Natural killer cell (primary cell): ENCODE measurements at regions not wholly inside any gene's neighbourhood (a gene's known extent, or its start where the extent isn't known, plus 50 kb on each side); places are given as distances from the start of the nearest gene placed in this dataset.

ENCODE experiments used
- ATAC-seq, 3 donors: fragments of 150-1000 bp in 2 of 3; fragments of 200-7000 bp in 1 of 3; cut with Tn5 transposase; 1 replicate in 1 of 3; 2 replicates in 2 of 3; pipeline ENCODE4 v1.10.0; 2021; ENCODE audit warnings: mild to moderate bottlenecking in 2 of 3, moderate library complexity in 2 of 3
- DNase-seq, 2 donors: peaks; one replicate each; pipeline versions ENCODE4 v3.0.0 to v3.0.0-alpha.2; 2013 to 2021; ENCODE audit warnings: mixed read lengths in 1 of 2
- H3K27ac ChIP-seq: one replicate; pipeline ENCODE4 v1.5.1; 2013; ENCODE audit warnings: mild to moderate bottlenecking, low read length
- H3K27me3 ChIP-seq: one replicate; pipeline ENCODE4 v1.6.1; 2013; ENCODE audit warnings: low read length; ENCODE audit not compliant: control insufficient read depth, insufficient read depth
- H3K36me3 ChIP-seq: one replicate; pipeline ENCODE4 v1.6.1; 2013; ENCODE audit warnings: low read length; ENCODE audit not compliant: control insufficient read depth, insufficient read depth
- H3K4me1 ChIP-seq: one replicate; pipeline ENCODE4 v1.6.1; 2013; ENCODE audit warnings: low read length; ENCODE audit not compliant: control insufficient read depth, insufficient read depth
- H3K4me3 ChIP-seq: one replicate; pipeline ENCODE4 v1.5.1; 2013; ENCODE audit warnings: low read length
- H3K9me3 ChIP-seq: one replicate; pipeline ENCODE4 v1.6.1; 2013; ENCODE audit warnings: low read length; ENCODE audit not compliant: control insufficient read depth, insufficient read depth
- H3K27ac Mint-ChIP-seq, 2 donors: one replicate each; pipeline ENCODE4 v1.8.0; 2022; ENCODE audit warnings: mild to moderate bottlenecking in 2 of 2, mixed read lengths in 2 of 2, moderate library complexity in 1 of 2
- H3K27me3 Mint-ChIP-seq, 2 donors: one replicate each; pipeline ENCODE4 v1.8.0; 2022; ENCODE audit warnings: low read depth in 2 of 2, mixed read lengths in 2 of 2
- H3K36me3 Mint-ChIP-seq: one replicate; pipeline ENCODE4 v1.8.0; 2022; ENCODE audit warnings: mixed read lengths
- H3K4me1 Mint-ChIP-seq, 2 donors: one replicate each; pipeline ENCODE4 v1.8.0; 2022; ENCODE audit warnings: mixed read lengths in 2 of 2
- H3K4me3 Mint-ChIP-seq: one replicate; pipeline ENCODE4 v1.8.0; 2022; ENCODE audit warnings: mild to moderate bottlenecking, moderate library complexity, mixed read lengths
- H3K9me3 Mint-ChIP-seq, 2 donors: one replicate each; pipeline ENCODE4 v1.8.0; 2022; ENCODE audit warnings: mixed read lengths in 2 of 2
- CTCF ChIP-seq: fragments of 200-600 bp; IDR thresholded peaks from one replicate; pipeline ENCODE4 v1.8.0; 2022; ENCODE audit warnings: antibody characterized with exemption
- WGBS: methylation state at CpG from one replicate; pipeline ENCODE4 v1.1.7; 2013; ENCODE audit warnings: missing lambda C conversion rate; ENCODE audit not compliant: insufficient coverage; 5-methylcytosine and 5-hydroxymethylcytosine counted together
- intact Hi-C: fragments of 100-400 bp; cut with micrococcal nuclease; formaldehyde crosslinking; loops from one replicate; pipeline ENCODE4 v1.14.2; 2022

GRCh38 chr1:219071209-219071608, 102.5 kb upstream of the LYPLAL1 start:
- Mint-ChIP-seq H3K27ac (no peak overlapping the region), H3K4me1 (no peaks in the 10 kb centered on the region), H3K9me3 (peaks cover 11 to 13% of the 10 kb centered on the region in 2 donors), H3K27me3 (no peaks in the 10 kb centered on the region), H3K36me3 (no peaks in the 10 kb centered on the region), H3K4me3 (no peak overlapping the region)
- Histone ChIP-seq H3K27me3 (no peaks in the 10 kb centered on the region), H3K4me3 (no peak overlapping the region), H3K9me3 (no peaks in the 10 kb centered on the region), H3K27ac (no peak overlapping the region), H3K4me1 (no peaks in the 10 kb centered on the region), H3K36me3 (no peaks in the 10 kb centered on the region)
- ATAC-seq: no peak
- DNase-seq: no peak
- intact Hi-C loops: no loop called here
- no peak for TF ChIP-seq CTCF
- WGBS: 79% methylated on average over 4 of the region's 4 CpGs

- DNase-seq: no peak
- WGBS: 86% methylated on average over 4 of the region's 5 CpGs
- H3K36me3 Mint-ChIP-seq: no peaks in the 10 kb centered on the region
These were observed 101.3 kb upstream of the LYPLAL1 start for GRCh38 chr1:219072329-219072728.

GRCh38 chr1:219074084-219074728, 99.5 kb upstream of the LYPLAL1 start:
- Mint-ChIP-seq H3K36me3 (no peaks in the 10 kb centered on the region), H3K27ac (no peak overlapping the region), H3K9me3 (peaks cover 15 to 16% of the 10 kb centered on the region in 2 donors), H3K27me3 (no peaks in the 10 kb centered on the region), H3K4me1 (no peaks in the 10 kb centered on the region), H3K4me3 (no peak overlapping the region)
- no peak for TF ChIP-seq CTCF
- no peaks in the 10 kb centered on the region for H3K4me1 ChIP-seq
- no peaks in the 10 kb centered on the region for H3K9me3 ChIP-seq
- 93% methylated on average over 4 of the region's 5 CpGs for WGBS
- no peak overlapping the region for H3K27ac ChIP-seq
- H3K36me3 ChIP-seq: no peaks in the 10 kb centered on the region
- no peak overlapping the region for H3K4me3 ChIP-seq
- no peaks in the 10 kb centered on the region for H3K27me3 ChIP-seq
- intact Hi-C loops: no loop called here
- ATAC-seq (no peak), DNase-seq (no peak)

More at GRCh38 chr1:219072329-219072728, 101.3 kb upstream of the LYPLAL1 start:
- H3K36me3 ChIP-seq: no peaks in the 10 kb centered on the region
- no peaks in the 10 kb centered on the region for H3K4me1 ChIP-seq
- intact Hi-C loops: no loop called here
- Mint-ChIP-seq H3K9me3 (peaks cover 11 to 13% of the 10 kb centered on the region in 2 donors), H3K4me3 (no peak overlapping the region), H3K27me3 (no peaks in the 10 kb centered on the region), H3K27ac (no peak overlapping the region), H3K4me1 (no peaks in the 10 kb centered on the region)
- H3K27ac ChIP-seq: no peak overlapping the region
- no peak for TF ChIP-seq CTCF
- H3K9me3 ChIP-seq: no peaks in the 10 kb centered on the region
- no peaks in the 10 kb centered on the region for H3K27me3 ChIP-seq
- no peak for ATAC-seq
- no peak overlapping the region for H3K4me3 ChIP-seq
